Heart right ventricle (tissue), 16 donors: ENCODE measurements at regions not wholly inside any gene's neighbourhood (a gene's known extent, or its start where the extent isn't known, plus 50 kb on each side); places are given as distances from the start of the nearest gene placed in this dataset.

Experiments
- ATAC-seq, 8 donors: fragments of 200-7000 bp; cut with Tn5 transposase; one replicate each; pipeline ENCODE4 v1.9.1; 2020; ENCODE audit warnings: mild to moderate bottlenecking in 8 of 8, moderate library complexity in 8 of 8, moderate number of reproducible peaks in 1 of 8
- DNase-seq, 2 donors: peaks; one replicate each; pipeline ENCODE4 v3.0.0-alpha.2; 2020
- H3K27ac ChIP-seq, 10 donors: fragments of 200-600 bp; sonication (generic) in 2 of 10; one replicate each; pipeline versions ENCODE4 v1.5.0 to v1.8.0; 2020 to 2022; ENCODE audit warnings: mild to moderate bottlenecking in 3 of 10
- H3K27me3 ChIP-seq, 7 donors: fragments of 200-600 bp; one replicate each; pipeline ENCODE4 v1.8.0; 2021 to 2022; ENCODE audit warnings: mild to moderate bottlenecking in 2 of 7
- H3K36me3 ChIP-seq, 9 donors: fragments of 200-600 bp; sonication (generic) in 1 of 9; one replicate each; pipeline versions ENCODE4 v1.5.0 to v1.8.0; 2020 to 2022; ENCODE audit warnings: mild to moderate bottlenecking in 2 of 9
- H3K4me1 ChIP-seq, 9 donors: fragments of 200-600 bp; sonication (generic) in 1 of 9; one replicate each; pipeline versions ENCODE4 v1.5.0 to v1.8.0; 2020 to 2022; ENCODE audit warnings: mild to moderate bottlenecking in 4 of 9
- H3K4me3 ChIP-seq, 10 donors: fragments of 200-600 bp; sonication (generic) in 2 of 10; one replicate each; pipeline versions ENCODE4 v1.5.0 to v1.8.0; 2020 to 2022; ENCODE audit warnings: mild to moderate bottlenecking in 7 of 10, moderate library complexity in 2 of 10
- H3K9me3 ChIP-seq, 11 donors: fragments of 200-600 bp in 10 of 11; sonication (generic) in 2 of 11; one replicate each; pipeline versions ENCODE4 v1.5.0 to v1.8.0; 2013 to 2022; ENCODE audit warnings: mild to moderate bottlenecking in 2 of 11, control low read depth in 1 of 11, moderate library complexity in 1 of 11
- CTCF ChIP-seq, 9 donors: fragments of 200-600 bp; sonication (generic) in 2 of 9; IDR thresholded peaks; one replicate each; pipeline versions ENCODE4 v1.5.0 to v1.8.0; 2021 to 2022; ENCODE audit warnings: antibody characterized with exemption in 9 of 9, mild to moderate bottlenecking in 5 of 9, moderate library complexity in 1 of 9
- WGBS, 2 donors: extraction: QIAGEN DNeasy Blood & Tissue Kit; methylation state at CpG; one replicate each; pipeline ENCODE4 v1.1.7; 2013; ENCODE audit warnings: inconsistent platforms in 1 of 2; 5-methylcytosine and 5-hydroxymethylcytosine counted together
- intact Hi-C, 10 donors: fragments of 100-400 bp; cut with DNase I; formaldehyde crosslinking; loops; one replicate each; pipeline versions ENCODE4 v1.11.1 to v1.14.2; 2022
- donor health status: Arrhythmogenic right ventricular cardiomyopathy.
- donor health status: ischemic (EF 13 %, LVEDD 7.1; RV severe dilation, severe dysfunction).
- donor health status: healthy with polysubstance abuse.
- donor health status: DM: no; HTN: yes; CAD: no.
- donor health status: DM: no; HTN: no; CAD: no.
- donor health status: ischemic (EF 25% LVEDD 6.9; RV normal size, moderate dysfunction).
- donor health status: ischemic (EF 25% LVEDD 5.7; RV mildly dilated, moderate dysfunction).
- donor health status: healthy.
- donor health status: DM: yes; HTN: yes; CAD: no.
- donor health status: Ischemic cardiomyopathy.
- donor health status: ischemic (EF 35%, LVEDD 5.7; RV mildly dilated, moderate dysfunction).
- donor health status: nonischemic (EF 11% LVEDD 7.7; RV severe dilation, severe dysfunction).
- donor health status: DM: yes; HTN: yes; CAD: no.
- donor health status: PGD.
- donor health status: ischemic (EF 29% LVEDD 5.4; RV normal size, mild dysfunction).
- donor health status: nonischemic (EF 23%, LVEDD 6.1; RV moderate dilation, normal function).

GRCh38 chr5:54738118-54738972, 220.8 kb downstream of the SNX18 start:
- 69 to 74% methylated on average over 6 of the region's 6 CpGs for WGBS, 2 donors
- ATAC-seq (peak; percentile 54 to 90 (median 64)), DNase-seq (peak; percentile 60 to 82)
- no peak for TF ChIP-seq CTCF (IDR thresholded peaks at IDR 0.05)
- H3K9me3 ChIP-seq, result no peaks in the 10 kb centered on the region
- H3K27ac ChIP-seq, result peak overlapping the region in 2 of 10 donors; percentile 2 to 85
- peaks cover 0 to 39% (median 14%) of the 10 kb centered on the region in 9 donors for H3K4me1 ChIP-seq
- no peak overlapping the region for H3K4me3 ChIP-seq
- intact Hi-C loops, result no loop called here
- H3K36me3 ChIP-seq, result no peaks in the 10 kb centered on the region
- H3K27me3 ChIP-seq, result no peaks in the 10 kb centered on the region

GRCh38 chr5:54736003-54736797, 218.6 kb downstream of the SNX18 start:
- peak in 6 of 8 donors; percentile 71 to 95 (median 83) for ATAC-seq
- intact Hi-C loops, result no loop called here
- 70 to 75% methylated on average over 7 of the region's 7 CpGs for WGBS, 2 donors

GRCh38 chr5:54733101-54733500, 215.5 kb downstream of the SNX18 start:
- DNase-seq (no peak), ATAC-seq (no peak)
- H3K27ac ChIP-seq, result no peak overlapping the region
- 50 to 78% methylated on average over 2 of the region's 2 CpGs for whole genome bisulfite sequencing, 2 donors
- intact Hi-C loops, result no loop called here
- no peak overlapping the region for H3K4me3 ChIP-seq
- H3K36me3 ChIP-seq, result no peaks in the 10 kb centered on the region
- H3K27me3 ChIP-seq, result no peaks in the 10 kb centered on the region
- TF ChIP-seq CTCF (IDR thresholded peaks at IDR 0.05), result no peak
- H3K4me1 ChIP-seq, result peaks cover 0 to 23% (median 0%) of the 10 kb centered on the region in 9 donors
- no peaks in the 10 kb centered on the region for H3K9me3 ChIP-seq

More at GRCh38 chr5:54736003-54736797, 218.6 kb downstream of the SNX18 start:
- DNase-seq, result no peak
- TF ChIP-seq CTCF (IDR thresholded peaks at IDR 0.05), result no peak
- H3K4me1 ChIP-seq, result peaks cover 0 to 20% (median 0%) of the 10 kb centered on the region in 9 donors
- H3K27ac ChIP-seq, result peak overlapping the region in 3 of 10 donors; percentile 14 to 38 (median 23)
- H3K4me3 ChIP-seq, result no peak overlapping the region
- no peaks in the 10 kb centered on the region for H3K27me3 ChIP-seq
- no peaks in the 10 kb centered on the region for H3K36me3 ChIP-seq
- H3K9me3 ChIP-seq, result no peaks in the 10 kb centered on the region

- intact Hi-C loops, result no loop called here
- no peaks in the 10 kb centered on the region for H3K36me3 ChIP-seq
- H3K27me3 ChIP-seq, result no peaks in the 10 kb centered on the region
- no peak overlapping the region for H3K4me3 ChIP-seq
- peaks cover 0 to 21% (median 0%) of the 10 kb centered on the region in 9 donors for H3K4me1 ChIP-seq
- no peak for ATAC-seq
- no peaks in the 10 kb centered on the region for H3K9me3 ChIP-seq
- DNase-seq, result no peak
- TF ChIP-seq CTCF (IDR thresholded peaks at IDR 0.05), result no peak
- no peak overlapping the region for H3K27ac ChIP-seq
- 75 to 78% methylated on average over 1 of the region's 1 CpG for WGBS, 2 donors
These were observed 214.5 kb downstream of the SNX18 start for GRCh38 chr5:54732108-54732507.
